ENCODE measurements at regions not wholly inside any gene's neighbourhood (a gene's known extent, or its start where the extent isn't known, plus 50 kb on each side); places are given as distances from the start of the nearest gene placed in this dataset.

DNA sequence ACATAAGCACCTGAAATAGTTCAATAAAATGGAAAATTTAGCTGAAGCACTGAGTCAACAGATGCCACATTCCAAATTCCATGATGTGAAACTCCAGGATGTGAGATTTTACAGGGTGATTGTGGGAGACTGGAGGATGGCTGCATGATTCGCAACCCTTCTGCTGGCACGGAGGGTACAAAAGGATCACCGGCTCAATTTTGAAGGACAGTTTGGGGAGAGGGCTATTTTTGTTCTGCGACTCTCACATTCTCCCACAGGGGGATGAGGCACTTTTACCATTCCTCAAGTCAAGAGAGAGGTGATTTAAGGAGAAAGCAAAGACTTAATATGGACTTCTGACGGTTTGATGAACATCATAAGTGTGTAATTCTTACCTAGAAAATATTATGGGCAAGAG, 138.1 kb upstream of the CWC22 start:
- Histone ChIP-seq H3K14ac (ENCODE audit: low read length) (no peak overlapping the region), H2BK5ac (ENCODE audit: low read length) (no peak overlapping the region)

DNA sequence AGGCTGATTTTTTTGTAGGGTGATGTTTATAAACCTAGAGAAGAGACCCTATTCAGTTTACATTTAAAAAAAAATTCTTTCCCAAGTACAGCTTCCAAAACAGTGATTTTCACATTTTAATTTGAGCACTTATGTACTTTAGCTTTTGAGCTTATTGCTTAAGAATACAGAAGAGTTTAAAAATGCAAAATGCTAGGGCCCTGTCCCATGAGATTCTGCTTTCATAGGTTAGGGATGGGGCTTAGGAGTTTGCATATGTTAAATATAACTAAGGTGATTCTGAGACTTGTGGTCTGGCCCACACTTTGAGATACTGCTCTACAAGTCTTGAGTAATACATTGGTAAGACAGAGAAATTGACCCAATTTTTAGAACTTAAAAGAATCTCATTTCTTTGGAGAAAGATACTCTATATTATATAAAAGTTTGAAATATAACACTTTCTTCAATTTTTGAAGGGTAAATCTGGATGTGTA, 137.3 kb upstream of the CWC22 start:
- no peak overlapping the region for H3K9ac ChIP-seq (ENCODE audit: low read depth, low read length, poor library complexity)
- no peak overlapping the region for H2BK5ac ChIP-seq (ENCODE audit: low read length)
- H3K36me3 ChIP-seq (replicated peaks in 1 of 2; ENCODE audit: control insufficient read depth in 2 of 2, insufficient read depth in 2 of 2, low read length in 2 of 2) = no peaks in the 10 kb centered on the region
- H3K9me3 ChIP-seq (replicated peaks in 1 of 2; ENCODE audit: control insufficient read depth in 2 of 2, insufficient read depth in 1 of 2, low read depth in 1 of 2, low read length in 2 of 2) = peaks cover 0 to 10% of the 10 kb centered on the region in 2 donors
- H2BK15ac ChIP-seq (ENCODE audit: low read length) = no peak overlapping the region
- H2AFZ ChIP-seq (ENCODE audit: low read length) = peak overlapping the region; percentile 71
- H3K4ac ChIP-seq (ENCODE audit: low read length) = no peak overlapping the region
- no peak overlapping the region for H2BK12ac ChIP-seq (ENCODE audit: low read length)
- no peak overlapping the region for H3K18ac ChIP-seq (ENCODE audit: low read length)
- DNase-seq (ENCODE audit: low spot score) = no peak
- no peak overlapping the region for H3K4me2 ChIP-seq (ENCODE audit: insufficient read depth, low read length, poor library complexity, severe bottlenecking)
- no peak overlapping the region for H2AK5ac ChIP-seq (ENCODE audit: low read depth, low read length)
- no peak overlapping the region for H4K8ac ChIP-seq (ENCODE audit: low read depth, low read length)
- no peak overlapping the region for H3K23ac ChIP-seq (ENCODE audit: low read depth, low read length, poor library complexity)
- H3K4me1 ChIP-seq (ENCODE audit: control insufficient read depth in 2 of 2, insufficient read depth in 1 of 2, low read depth in 1 of 2, low read length in 2 of 2) = peaks cover 0 to 5% of the 10 kb centered on the region in 2 donors
- H2BK120ac ChIP-seq (ENCODE audit: low read depth, low read length) = no peak overlapping the region
- no peak overlapping the region for H4K91ac ChIP-seq (ENCODE audit: low read depth, low read length, poor library complexity)
- no peak overlapping the region for H3K4me3 ChIP-seq (ENCODE audit: low read length in 2 of 2)
- H3K27me3 ChIP-seq (ENCODE audit: control insufficient read depth in 3 of 3, insufficient read depth in 3 of 3, low read depth in 1 of 3, low read length in 3 of 3) = no peaks in the 10 kb centered on the region
- no peak overlapping the region for H3K14ac ChIP-seq (ENCODE audit: low read length)
- H3K27ac ChIP-seq (replicated peaks; ENCODE audit: low read length) = no peak overlapping the region
- no peaks in the 10 kb centered on the region for H3K79me1 ChIP-seq (ENCODE audit: low read depth, low read length)

More for the DNA sequence above, 138.1 kb upstream of the CWC22 start:
- Histone ChIP-seq H3K27ac (replicated peaks; ENCODE audit: low read length) (no peak overlapping the region), H2BK120ac (ENCODE audit: low read depth, low read length) (no peak overlapping the region), H3K9ac (ENCODE audit: low read depth, low read length, poor library complexity) (no peak overlapping the region), H4K8ac (ENCODE audit: low read depth, low read length) (no peak overlapping the region), H3K23ac (ENCODE audit: low read depth, low read length, poor library complexity) (no peak overlapping the region), H3K36me3 (replicated peaks in 1 of 2; ENCODE audit: control insufficient read depth in 2 of 2, insufficient read depth in 2 of 2, low read length in 2 of 2) (no peaks in the 10 kb centered on the region), H3K27me3 (ENCODE audit: control insufficient read depth in 3 of 3, insufficient read depth in 3 of 3, low read depth in 1 of 3, low read length in 3 of 3) (no peaks in the 10 kb centered on the region), H3K4me2 (ENCODE audit: insufficient read depth, low read length, poor library complexity, severe bottlenecking) (no peak overlapping the region), H3K9me3 (replicated peaks in 1 of 2; ENCODE audit: control insufficient read depth in 2 of 2, insufficient read depth in 1 of 2, low read depth in 1 of 2, low read length in 2 of 2) (peaks cover 0 to 6% of the 10 kb centered on the region in 2 donors), H3K18ac (ENCODE audit: low read length) (no peak overlapping the region), H3K79me1 (ENCODE audit: low read depth, low read length) (no peaks in the 10 kb centered on the region), H3K4me1 (ENCODE audit: control insufficient read depth in 2 of 2, insufficient read depth in 1 of 2, low read depth in 1 of 2, low read length in 2 of 2) (peaks cover 0 to 5% of the 10 kb centered on the region in 2 donors), H2BK15ac (ENCODE audit: low read length) (no peak overlapping the region), H2AFZ (ENCODE audit: low read length) (no peak overlapping the region), H3K4ac (ENCODE audit: low read length) (no peak overlapping the region), H2AK5ac (ENCODE audit: low read depth, low read length) (no peak overlapping the region), H3K4me3 (ENCODE audit: low read length in 2 of 2) (no peak overlapping the region), H4K91ac (ENCODE audit: low read depth, low read length, poor library complexity) (no peak overlapping the region), H2BK12ac (ENCODE audit: low read length) (no peak overlapping the region)
- WGBS, 2 donors (ENCODE audit: extremely low coverage in 2 of 2, insufficient read length in 2 of 2, insufficient replicate concordance in 1 of 2) = no CpG with 5 or more reads among the region's 5 CpGs
- DNase-seq (ENCODE audit: low spot score) = no peak

DNA sequence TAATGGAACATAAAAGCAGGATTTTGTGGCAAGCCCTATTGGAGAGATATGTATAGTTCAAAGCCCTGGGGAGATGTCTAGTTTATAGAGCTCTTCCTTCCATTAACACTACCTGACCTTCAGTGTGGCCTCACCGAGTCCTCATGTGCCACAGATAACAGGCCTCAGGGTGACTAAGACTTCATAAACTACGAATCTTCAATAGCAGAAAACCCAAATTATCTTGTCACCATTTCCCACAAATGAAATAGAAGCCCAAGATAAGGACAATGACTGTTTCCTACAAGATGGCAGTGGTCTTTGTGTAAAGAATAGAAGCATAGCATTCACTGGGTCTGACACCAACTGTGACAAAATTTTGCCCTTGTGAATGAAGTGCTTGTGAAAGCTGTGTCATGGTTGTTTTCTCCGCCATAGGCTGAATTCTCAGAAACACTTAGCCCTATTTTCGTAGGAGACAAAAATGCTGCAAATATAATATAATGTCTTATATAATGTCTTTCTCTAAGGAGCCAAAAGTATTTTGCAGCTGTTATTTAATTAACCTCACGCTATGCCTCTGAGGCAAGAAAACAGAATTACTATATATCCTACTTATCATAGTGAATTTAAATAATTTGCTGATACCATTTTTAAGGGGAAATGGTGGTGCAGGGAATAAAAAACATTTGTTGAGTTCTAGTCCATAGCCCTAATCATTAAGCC, 136.7 kb upstream of the CWC22 start:
- Histone ChIP-seq H4K8ac (ENCODE audit: low read depth, low read length) (no peak overlapping the region), H3K14ac (ENCODE audit: low read length) (no peak overlapping the region), H3K9ac (ENCODE audit: low read depth, low read length, poor library complexity) (no peak overlapping the region), H2BK12ac (ENCODE audit: low read length) (no peak overlapping the region), H3K23ac (ENCODE audit: low read depth, low read length, poor library complexity) (no peak overlapping the region), H3K27ac (replicated peaks; ENCODE audit: low read length) (no peak overlapping the region), H3K18ac (ENCODE audit: low read length) (no peak overlapping the region), H3K4ac (ENCODE audit: low read length) (no peak overlapping the region), H4K91ac (ENCODE audit: low read depth, low read length, poor library complexity) (no peak overlapping the region), H2BK15ac (ENCODE audit: low read length) (no peak overlapping the region), H3K27me3 (ENCODE audit: control insufficient read depth in 3 of 3, insufficient read depth in 3 of 3, low read depth in 1 of 3, low read length in 3 of 3) (no peaks in the 10 kb centered on the region), H2BK120ac (ENCODE audit: low read depth, low read length) (no peak overlapping the region), H2AK5ac (ENCODE audit: low read depth, low read length) (no peak overlapping the region), H3K79me1 (ENCODE audit: low read depth, low read length) (no peaks in the 10 kb centered on the region), H3K36me3 (replicated peaks in 1 of 2; ENCODE audit: control insufficient read depth in 2 of 2, insufficient read depth in 2 of 2, low read length in 2 of 2) (no peaks in the 10 kb centered on the region), H3K4me1 (ENCODE audit: control insufficient read depth in 2 of 2, insufficient read depth in 1 of 2, low read depth in 1 of 2, low read length in 2 of 2) (peaks cover 0 to 5% of the 10 kb centered on the region in 2 donors), H3K9me3 (replicated peaks in 1 of 2; ENCODE audit: control insufficient read depth in 2 of 2, insufficient read depth in 1 of 2, low read depth in 1 of 2, low read length in 2 of 2) (peaks cover 0 to 10% of the 10 kb centered on the region in 2 donors), H3K4me2 (ENCODE audit: insufficient read depth, low read length, poor library complexity, severe bottlenecking) (no peak overlapping the region), H2BK5ac (ENCODE audit: low read length) (no peak overlapping the region), H2AFZ (ENCODE audit: low read length) (peak overlapping the region; percentile 71), H3K4me3 (ENCODE audit: low read length in 2 of 2) (no peak overlapping the region)
- DNase-seq (ENCODE audit: low spot score) = no peak
- WGBS, 2 donors (ENCODE audit: extremely low coverage in 2 of 2, insufficient read length in 2 of 2, insufficient replicate concordance in 1 of 2) = no CpG with 5 or more reads among the region's 5 CpGs

DNA sequence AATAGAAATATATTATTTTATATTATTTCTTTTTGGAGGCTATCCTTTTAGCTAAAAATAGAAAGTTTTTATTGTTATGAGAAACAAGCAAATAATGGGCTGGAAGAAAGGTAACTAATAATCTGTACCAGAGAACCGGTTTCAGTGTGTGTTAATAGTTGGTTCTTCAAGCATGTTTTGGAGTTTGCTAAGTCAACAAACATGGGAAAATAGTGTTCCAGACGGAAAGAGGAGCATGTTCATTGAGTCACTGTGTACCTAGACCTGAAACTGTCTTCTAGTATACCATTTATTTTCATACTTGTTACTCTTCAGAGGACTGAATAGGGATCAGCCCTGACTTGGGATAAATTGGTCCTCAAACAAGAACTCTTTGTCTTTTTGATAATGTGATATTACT, 134.5 kb upstream of the CWC22 start:
- no peak overlapping the region for H3K23ac ChIP-seq (ENCODE audit: low read depth, low read length, poor library complexity)
- no peak overlapping the region for H2BK12ac ChIP-seq (ENCODE audit: low read length)
- H3K18ac ChIP-seq (ENCODE audit: low read length) = no peak overlapping the region
- no peak overlapping the region for H3K14ac ChIP-seq (ENCODE audit: low read length)
- no CpG with 5 or more reads among the region's 2 CpGs for WGBS, 2 donors (ENCODE audit: extremely low coverage in 2 of 2, insufficient read length in 2 of 2, insufficient replicate concordance in 1 of 2)
- H4K8ac ChIP-seq (ENCODE audit: low read depth, low read length) = no peak overlapping the region
- no peak overlapping the region for H3K4me3 ChIP-seq (ENCODE audit: low read length in 2 of 2)
- H2BK120ac ChIP-seq (ENCODE audit: low read depth, low read length) = no peak overlapping the region
- H3K27me3 ChIP-seq (ENCODE audit: control insufficient read depth in 3 of 3, insufficient read depth in 3 of 3, low read depth in 1 of 3, low read length in 3 of 3) = no peaks in the 10 kb centered on the region
- no peak overlapping the region for H2AK5ac ChIP-seq (ENCODE audit: low read depth, low read length)
- DNase-seq (ENCODE audit: low spot score) = no peak
- no peaks in the 10 kb centered on the region for H3K36me3 ChIP-seq (replicated peaks in 1 of 2; ENCODE audit: control insufficient read depth in 2 of 2, insufficient read depth in 2 of 2, low read length in 2 of 2)
- no peak overlapping the region for H3K27ac ChIP-seq (replicated peaks; ENCODE audit: low read length)
- H2AFZ ChIP-seq (ENCODE audit: low read length) = no peak overlapping the region
- no peak overlapping the region for H3K9ac ChIP-seq (ENCODE audit: low read depth, low read length, poor library complexity)
- H2BK5ac ChIP-seq (ENCODE audit: low read length) = no peak overlapping the region
- H3K4me2 ChIP-seq (ENCODE audit: insufficient read depth, low read length, poor library complexity, severe bottlenecking) = no peak overlapping the region
- peaks cover 0 to 10% of the 10 kb centered on the region in 2 donors for H3K9me3 ChIP-seq (replicated peaks in 1 of 2; ENCODE audit: control insufficient read depth in 2 of 2, insufficient read depth in 1 of 2, low read depth in 1 of 2, low read length in 2 of 2)
- H3K4me1 ChIP-seq (ENCODE audit: control insufficient read depth in 2 of 2, insufficient read depth in 1 of 2, low read depth in 1 of 2, low read length in 2 of 2) = peaks cover 0 to 5% of the 10 kb centered on the region in 2 donors
- no peak overlapping the region for H3K4ac ChIP-seq (ENCODE audit: low read length)
- H3K79me1 ChIP-seq (ENCODE audit: low read depth, low read length) = no peaks in the 10 kb centered on the region
- H2BK15ac ChIP-seq (ENCODE audit: low read length) = no peak overlapping the region
- no peak overlapping the region for H4K91ac ChIP-seq (ENCODE audit: low read depth, low read length, poor library complexity)

Measured in neuronal stem cell (in vitro differentiated cells).